Lower leg skin (tissue), 4 donors: ENCODE measurements at regions not wholly inside any gene's neighbourhood (a gene's known extent, or its start where the extent isn't known, plus 50 kb on each side); places are given as distances from the start of the nearest gene placed in this dataset.

Source experiments
- DNase-seq, 2 donors: peaks; one replicate each; pipeline ENCODE4 v3.0.0-alpha.2; 2019; ENCODE audit warnings: low spot score in 2 of 2
- H3K4me3 ChIP-seq: fragments of 200-600 bp; sonication (generic); 2 replicates; pipeline ENCODE4 v1.5.1; 2017; ENCODE audit warnings: mild to moderate bottlenecking, low read depth; ENCODE audit not compliant: poor library complexity, severe bottlenecking
- POLR2A ChIP-seq, 2 donors: fragments of 450-650 bp; IDR thresholded peaks; one replicate each; pipeline ENCODE4 v1.6.1; 2016 to 2017; ENCODE audit warnings: antibody characterized with exemption in 2 of 2, mild to moderate bottlenecking in 1 of 2, moderate library complexity in 1 of 2
- WGBS, 2 donors: methylation state at CpG; one replicate each; pipeline ENCODE4 v1.1.5; 2018; 5-methylcytosine and 5-hydroxymethylcytosine counted together
- intact Hi-C: fragments of 100-400 bp; cut with DNase I; formaldehyde crosslinking; loops from one replicate; pipeline ENCODE4 v1.15.0; 2023; ENCODE audit warnings: low total_unique reads
- TF ChIP-seq, protein P1 (sequence below), 3 donors: fragments of 450-650 bp; IDR thresholded peaks; one replicate each; pipeline ENCODE4 v1.5.1; 2016; ENCODE audit warnings: antibody characterized with exemption in 3 of 3, mild to moderate bottlenecking in 3 of 3, moderate library complexity in 2 of 3

DNA sequence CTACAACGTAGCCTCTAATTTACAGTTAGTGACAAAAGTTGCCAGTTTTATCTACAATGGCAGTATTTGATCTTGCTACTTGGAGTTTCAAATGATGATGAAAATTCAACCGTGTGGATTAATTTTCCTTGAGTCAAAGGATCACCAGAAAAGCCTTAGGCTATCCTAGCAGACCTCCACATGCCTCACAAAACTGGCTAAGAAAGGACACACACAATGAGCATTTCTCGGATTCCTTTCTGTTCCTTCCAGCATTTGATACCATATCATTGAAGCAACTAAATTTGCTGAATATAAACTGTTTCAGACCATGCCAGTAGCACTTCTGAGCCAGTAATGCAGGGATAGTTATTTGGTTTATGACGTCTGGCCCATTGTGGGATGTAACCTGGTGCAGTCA lies 587.4 kb upstream of the MDFIC2 start:
- 66 to 68% methylated on average over 4 of the region's 4 CpGs for WGBS, 2 donors
- TF ChIP-seq, protein P1, sequence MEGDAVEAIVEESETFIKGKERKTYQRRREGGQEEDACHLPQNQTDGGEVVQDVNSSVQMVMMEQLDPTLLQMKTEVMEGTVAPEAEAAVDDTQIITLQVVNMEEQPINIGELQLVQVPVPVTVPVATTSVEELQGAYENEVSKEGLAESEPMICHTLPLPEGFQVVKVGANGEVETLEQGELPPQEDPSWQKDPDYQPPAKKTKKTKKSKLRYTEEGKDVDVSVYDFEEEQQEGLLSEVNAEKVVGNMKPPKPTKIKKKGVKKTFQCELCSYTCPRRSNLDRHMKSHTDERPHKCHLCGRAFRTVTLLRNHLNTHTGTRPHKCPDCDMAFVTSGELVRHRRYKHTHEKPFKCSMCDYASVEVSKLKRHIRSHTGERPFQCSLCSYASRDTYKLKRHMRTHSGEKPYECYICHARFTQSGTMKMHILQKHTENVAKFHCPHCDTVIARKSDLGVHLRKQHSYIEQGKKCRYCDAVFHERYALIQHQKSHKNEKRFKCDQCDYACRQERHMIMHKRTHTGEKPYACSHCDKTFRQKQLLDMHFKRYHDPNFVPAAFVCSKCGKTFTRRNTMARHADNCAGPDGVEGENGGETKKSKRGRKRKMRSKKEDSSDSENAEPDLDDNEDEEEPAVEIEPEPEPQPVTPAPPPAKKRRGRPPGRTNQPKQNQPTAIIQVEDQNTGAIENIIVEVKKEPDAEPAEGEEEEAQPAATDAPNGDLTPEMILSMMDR (IDR thresholded peaks at IDR 0.05), result no peak
- TF ChIP-seq POLR2A (IDR thresholded peaks at IDR 0.05), result no peak
- DNase-seq, result no peak
- intact Hi-C loops, result no loop called here
- no peak overlapping the region for H3K4me3 ChIP-seq

DNA sequence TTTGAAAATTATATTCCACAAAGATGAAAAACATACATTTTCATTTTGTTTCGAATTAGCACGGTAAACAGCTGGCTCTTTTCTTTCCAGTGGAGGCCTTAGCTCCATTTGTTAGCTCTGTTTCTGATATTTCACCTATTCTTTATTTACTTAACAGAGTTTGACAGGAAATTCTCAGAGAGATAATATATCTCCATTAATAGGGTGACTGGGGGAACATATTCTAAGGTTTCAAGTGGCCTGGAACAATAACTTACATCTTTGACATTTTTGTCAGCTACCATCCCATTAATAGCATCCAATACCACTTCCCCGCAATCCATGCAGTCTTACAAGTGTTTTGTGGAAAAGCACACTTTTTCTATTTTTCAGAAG lies 577.6 kb upstream of the MDFIC2 start:
- intact Hi-C loops, result no loop called here
- WGBS, 2 donors, result 82 to 88% methylated on average over 3 of the region's 3 CpGs
- TF ChIP-seq POLR2A (IDR thresholded peaks at IDR 0.05), result no peak
- TF ChIP-seq, protein P1 (IDR thresholded peaks at IDR 0.05), result no peak
- no peak for DNase-seq
- H3K4me3 ChIP-seq, result no peak overlapping the region

DNA sequence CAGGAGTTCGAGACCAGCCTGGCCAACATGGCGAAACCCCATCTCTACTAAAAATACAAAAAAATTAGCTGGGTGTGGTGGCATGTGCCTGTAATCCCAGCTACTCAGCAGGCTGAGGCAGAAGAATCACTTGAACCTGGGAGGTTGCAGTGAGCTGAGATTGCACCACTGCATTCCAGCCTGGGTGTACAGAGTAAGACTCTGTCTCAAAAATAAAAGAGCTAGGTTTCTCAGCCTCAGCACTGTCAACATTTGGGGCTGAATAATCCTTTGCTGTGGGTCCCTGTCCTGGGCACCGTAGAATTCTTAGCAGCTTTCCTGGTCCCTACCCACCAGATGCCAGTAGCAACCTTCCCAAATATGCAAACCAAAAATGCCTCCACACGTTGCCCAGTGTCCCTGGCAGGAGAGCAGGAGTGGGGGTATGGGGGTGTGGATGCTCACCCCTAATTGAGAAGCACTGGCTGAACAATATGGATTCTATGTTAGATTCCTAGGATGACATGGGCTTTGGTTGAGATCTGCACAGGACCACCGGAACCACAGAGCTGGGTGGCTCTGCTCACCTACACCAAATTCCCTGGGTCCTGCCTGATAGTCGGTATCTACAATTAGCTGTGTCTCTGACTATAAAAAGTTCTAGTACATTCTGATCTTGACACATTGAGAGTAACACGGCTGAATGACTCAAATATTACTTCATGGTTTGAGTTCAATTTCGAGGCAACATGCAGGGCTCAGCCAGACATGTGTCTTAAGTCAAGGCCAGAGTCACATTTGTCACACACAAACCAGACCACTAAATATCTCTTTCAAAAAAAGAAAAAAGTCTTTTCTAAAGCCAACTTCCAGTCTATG lies 577.0 kb upstream of the MDFIC2 start:
- intact Hi-C loops, result no loop called here
- WGBS, 2 donors, result 65 to 66% methylated on average over 8 of the region's 8 CpGs

DNA sequence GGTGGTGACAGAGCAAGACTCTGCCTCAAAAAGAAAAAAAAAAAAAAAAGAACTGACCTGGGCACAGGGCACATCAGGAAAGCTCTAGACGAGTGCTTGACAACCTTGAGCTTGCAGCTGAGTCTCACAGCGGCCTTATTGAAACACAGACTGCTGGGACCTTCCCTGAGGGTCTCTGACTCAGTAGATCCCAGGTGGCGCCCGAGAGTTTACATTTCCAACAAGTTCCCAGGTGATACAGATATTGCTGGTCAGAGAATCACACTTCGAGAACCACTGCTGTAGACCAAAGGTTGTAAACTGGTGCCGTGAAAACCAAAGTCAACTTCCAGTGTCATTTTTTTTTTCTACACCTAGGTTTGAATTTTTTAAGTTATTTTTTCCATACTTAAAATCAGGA lies 573.2 kb upstream of the MDFIC2 start:
- 91 to 94% methylated on average over 6 of the region's 6 CpGs for WGBS, 2 donors
- TF ChIP-seq, protein P1 (IDR thresholded peaks at IDR 0.05), result no peak
- TF ChIP-seq POLR2A (IDR thresholded peaks at IDR 0.05), result no peak
- intact Hi-C loops, result no loop called here
- H3K4me3 ChIP-seq, result no peak overlapping the region
- DNase-seq, result no peak

More for the DNA sequence above, 577.0 kb upstream of the MDFIC2 start:
- no peak overlapping the region for H3K4me3 ChIP-seq
- TF ChIP-seq, protein P1 (IDR thresholded peaks at IDR 0.05), result no peak
- no peak for TF ChIP-seq POLR2A (IDR thresholded peaks at IDR 0.05)
- peak in 1 of 2 donors; percentile 27 for DNase-seq

DNA sequence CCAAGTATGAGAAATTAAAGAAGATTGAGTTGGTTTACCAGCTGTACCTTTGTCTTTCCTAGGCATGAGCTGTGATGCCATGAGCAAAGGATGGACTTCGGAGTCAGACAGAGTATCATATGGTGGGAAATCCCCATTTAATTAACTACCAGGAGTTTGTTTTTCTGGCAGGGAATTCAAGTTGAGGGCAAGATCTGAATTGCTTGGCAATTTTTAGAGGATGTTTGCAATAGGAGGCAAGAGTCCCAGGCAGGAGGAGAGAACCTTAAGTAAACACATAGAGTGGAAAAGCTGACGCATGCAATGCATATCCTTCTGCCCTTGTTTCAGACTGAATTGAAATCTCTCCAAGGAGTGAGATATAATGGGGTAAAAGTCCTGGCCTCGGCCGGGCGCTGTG lies 569.7 kb upstream of the MDFIC2 start:
- no peak for DNase-seq
- TF ChIP-seq POLR2A (IDR thresholded peaks at IDR 0.05), result no peak
- TF ChIP-seq, protein P1 (IDR thresholded peaks at IDR 0.05), result no peak
- H3K4me3 ChIP-seq, result no peak overlapping the region
- intact Hi-C loops, result no loop called here
- WGBS, 2 donors, result 93 to 94% methylated on average over 5 of the region's 5 CpGs

DNA sequence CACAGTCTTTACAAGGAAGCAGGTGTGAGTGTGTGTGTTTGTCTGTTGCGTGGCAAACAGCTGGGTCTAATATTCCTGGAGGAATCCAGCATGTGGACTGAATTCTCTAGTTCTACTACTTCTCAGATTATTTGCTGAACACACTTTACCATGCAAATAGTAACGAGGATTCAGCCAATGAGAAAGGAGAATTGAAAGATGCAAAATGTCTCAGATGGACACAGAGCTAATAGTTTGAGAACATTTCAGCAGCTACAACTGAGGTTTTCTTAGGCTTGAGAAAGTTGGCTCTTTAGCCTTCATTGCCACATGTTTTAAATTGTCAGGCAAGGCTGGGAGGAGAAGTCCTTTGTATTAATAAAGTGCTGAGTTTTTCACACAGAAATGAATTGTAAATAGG lies 568.0 kb upstream of the MDFIC2 start:
- intact Hi-C loops, result no loop called here
- TF ChIP-seq POLR2A (IDR thresholded peaks at IDR 0.05), result no peak
- TF ChIP-seq, protein P1 (IDR thresholded peaks at IDR 0.05), result no peak
- H3K4me3 ChIP-seq, result no peak overlapping the region
- 72 to 73% methylated on average over 2 of the region's 2 CpGs for WGBS, 2 donors
- DNase-seq, result no peak
